GM21723 (cell line): ENCODE measurements at regions not wholly inside any gene's neighbourhood (a gene's known extent, or its start where the extent isn't known, plus 50 kb on each side); places are given as distances from the start of the nearest gene placed in this dataset.
A peak's percentile ranks its signal among the peaks of the same experiment; 100 is the strongest.
"Not testable (repeated sequence)": the region's sequence is repeated elsewhere in the genome, so short reads cannot be mapped to it uniquely, and the experiment has no call there.

Source experiments
- ATAC-seq: cut with Tn5 transposase; IDR thresholded peaks from one replicate; pipeline ENCODE4 v1.9.1; 2021; ENCODE audit warnings: mild to moderate bottlenecking, moderate library complexity; ENCODE audit not compliant: unreplicated experiment

DNA sequence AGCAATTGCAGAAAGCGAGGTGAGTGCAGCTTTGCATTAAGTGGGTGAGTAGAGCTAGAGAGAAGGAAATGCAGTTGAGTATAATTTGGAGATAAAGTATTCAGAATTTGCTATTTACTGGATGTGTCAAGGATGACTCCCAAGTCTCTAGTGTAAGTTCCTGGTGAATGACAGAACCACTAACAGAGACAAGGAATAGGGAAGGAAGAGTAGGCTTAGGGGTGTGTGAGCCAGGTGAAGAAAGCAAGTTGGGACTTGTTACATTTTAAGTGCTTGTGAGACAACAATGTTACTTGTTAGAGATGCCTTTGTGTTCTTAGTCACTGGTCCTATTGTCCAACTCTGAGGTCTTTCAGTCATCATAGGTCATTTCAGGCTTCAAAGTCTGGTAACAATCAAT lies 70.8 kb downstream of the TBC1D26 start:
- ATAC-seq: not testable (repeated sequence)

DNA sequence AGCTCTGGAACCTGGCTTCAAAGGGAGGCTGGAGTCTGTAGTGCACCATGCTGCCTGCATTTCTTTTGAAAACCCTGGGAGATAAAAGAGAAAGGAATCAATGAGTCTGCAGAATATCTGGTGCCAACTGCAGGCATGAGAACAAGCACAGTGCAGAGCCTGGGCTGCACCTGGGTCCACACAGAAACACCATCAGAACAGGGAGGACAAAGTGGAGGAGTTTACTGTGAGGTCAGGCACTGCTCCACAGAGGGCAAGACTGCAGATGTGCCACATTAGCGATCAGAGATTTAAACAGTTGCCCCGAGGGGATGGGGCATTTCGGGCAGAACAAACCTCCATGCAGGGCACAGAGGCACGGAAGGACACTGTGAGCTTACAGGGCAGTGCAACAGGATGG lies 74.7 kb downstream of the TBC1D26 start:
- ATAC-seq: not testable (repeated sequence)

DNA sequence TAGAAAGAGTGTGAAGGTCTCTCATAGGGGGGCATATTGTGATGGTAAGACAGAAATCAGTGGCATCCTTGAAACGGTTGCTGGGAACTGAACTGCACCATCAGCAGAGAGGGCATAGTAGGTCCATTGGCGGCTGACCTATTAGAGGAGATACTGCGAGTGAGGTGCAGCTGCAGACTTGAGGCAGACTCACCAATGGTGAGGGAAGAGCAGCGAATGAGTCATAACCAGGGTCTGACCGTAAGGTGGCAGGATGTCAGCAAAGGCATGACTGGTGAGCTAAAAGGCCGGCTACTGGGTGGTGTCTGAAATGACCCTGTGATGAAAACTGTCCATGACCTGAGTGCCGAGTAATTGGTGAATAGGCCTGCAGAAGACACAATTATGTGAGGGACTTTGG lies 81.3 kb downstream of the TBC1D26 start:
- not testable (repeated sequence) for ATAC-seq

GRCh38 chr17:15814003-15814402 lies 81.9 kb downstream of the TBC1D26 start:
- not testable (repeated sequence) for ATAC-seq

GRCh38 chr17:15817861-15818260 lies 85.8 kb downstream of the TBC1D26 start:
- not testable (repeated sequence) for ATAC-seq

DNA sequence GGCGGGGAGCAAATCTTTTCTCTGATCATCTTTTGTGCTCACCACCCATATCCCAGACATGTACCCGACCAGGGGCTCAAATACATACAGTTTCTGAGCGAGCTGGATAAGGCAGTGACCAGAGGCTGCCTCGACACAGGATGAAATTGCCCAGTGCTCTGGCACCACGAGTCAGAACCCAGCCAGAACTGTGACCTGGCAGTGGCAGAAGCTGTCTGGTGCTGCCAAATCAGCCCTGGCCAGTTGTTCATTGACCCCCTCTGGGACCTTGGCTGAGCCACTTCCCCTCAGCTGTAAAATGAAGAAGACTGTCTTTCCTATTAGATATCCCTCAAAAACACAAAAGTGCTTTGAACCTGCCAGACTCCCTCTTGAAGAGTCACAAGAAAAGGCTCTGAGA lies 90.2 kb downstream of the TBC1D26 start:
- not testable (repeated sequence) for ATAC-seq

DNA sequence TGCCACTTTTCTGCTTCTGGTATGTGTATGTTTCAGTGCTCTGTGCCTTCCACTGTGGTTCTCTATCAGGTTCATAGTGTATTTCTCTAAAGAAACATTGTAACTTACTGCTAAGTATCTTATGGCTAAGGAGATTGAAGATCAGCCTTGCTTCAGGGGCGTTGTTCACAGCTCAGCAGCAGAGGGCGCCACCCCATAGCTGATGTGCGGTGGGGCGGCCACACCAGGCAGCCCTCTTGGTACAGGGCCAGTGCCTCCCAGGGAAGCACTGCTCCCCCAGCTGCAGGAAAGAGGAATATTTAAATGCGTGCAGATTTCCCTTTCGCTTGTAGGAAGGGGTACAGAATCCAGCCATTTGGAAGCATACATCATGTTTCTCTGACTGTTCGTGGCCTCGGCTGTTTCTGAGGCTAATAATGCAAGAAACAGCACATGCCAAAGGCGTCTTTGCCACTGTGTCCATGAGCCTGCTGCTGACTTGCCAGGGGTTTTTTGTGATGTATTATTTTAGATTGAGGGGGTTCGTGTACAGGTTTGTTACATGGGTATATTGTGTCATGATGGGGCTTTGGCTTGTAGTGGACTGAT lies 96.7 kb downstream of the TBC1D26 start:
- ATAC-seq: not testable (repeated sequence)

GRCh38 chr17:15830221-15830620 lies 98.1 kb downstream of the TBC1D26 start:
- not testable (repeated sequence) for ATAC-seq

GRCh38 chr17:15831182-15831581 lies 99.1 kb downstream of the TBC1D26 start:
- peak; percentile 93 for ATAC-seq

- ATAC-seq: not testable (repeated sequence)
Observed at GRCh38 chr17:15832921-15833480, 100.9 kb downstream of the TBC1D26 start.

- not testable (repeated sequence) for ATAC-seq
Observed at GRCh38 chr17:15833890-15834289, 101.8 kb downstream of the TBC1D26 start.

- not testable (repeated sequence) for ATAC-seq
Observed at GRCh38 chr17:15835481-15835880, 103.4 kb downstream of the TBC1D26 start.

DNA sequence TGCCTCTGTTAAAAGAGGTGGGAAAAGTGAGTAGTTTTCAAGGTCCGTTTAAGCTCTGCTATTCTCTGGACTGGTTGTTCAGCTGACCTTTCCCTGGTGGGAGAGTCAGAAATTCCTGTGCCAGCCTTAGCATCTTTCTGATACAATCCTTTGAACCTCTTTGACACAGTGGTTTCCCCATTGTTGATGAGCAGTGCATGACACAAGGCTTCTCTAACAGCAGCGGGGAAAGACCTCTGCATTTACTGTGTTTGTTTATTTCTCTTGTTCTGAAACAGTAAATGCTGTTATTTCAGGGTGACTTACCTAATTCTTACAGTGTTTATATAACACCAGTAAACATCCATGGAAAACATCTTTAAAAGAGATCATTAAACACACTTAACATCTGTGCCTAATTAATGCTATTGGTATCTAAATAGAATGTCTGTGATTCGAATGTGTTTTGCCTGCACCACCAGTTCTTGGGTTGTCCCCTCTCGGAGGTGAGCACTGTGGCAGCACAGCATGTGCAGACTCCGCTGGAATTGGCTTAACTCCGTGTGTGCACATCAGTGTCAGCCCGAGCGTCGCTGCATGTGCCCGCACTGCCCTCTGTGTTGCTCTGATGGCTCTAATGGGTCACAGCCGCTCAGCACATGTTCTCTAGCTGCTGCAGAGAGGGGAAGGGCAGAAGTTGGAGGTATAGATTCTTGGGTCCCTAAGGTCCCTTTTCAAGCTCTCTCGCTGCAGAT lies 104.3 kb downstream of the TBC1D26 start:
- not testable (repeated sequence) for ATAC-seq

- ATAC-seq: not testable (repeated sequence)
Observed at GRCh38 chr17:15836991-15837390, 104.9 kb downstream of the TBC1D26 start.

DNA sequence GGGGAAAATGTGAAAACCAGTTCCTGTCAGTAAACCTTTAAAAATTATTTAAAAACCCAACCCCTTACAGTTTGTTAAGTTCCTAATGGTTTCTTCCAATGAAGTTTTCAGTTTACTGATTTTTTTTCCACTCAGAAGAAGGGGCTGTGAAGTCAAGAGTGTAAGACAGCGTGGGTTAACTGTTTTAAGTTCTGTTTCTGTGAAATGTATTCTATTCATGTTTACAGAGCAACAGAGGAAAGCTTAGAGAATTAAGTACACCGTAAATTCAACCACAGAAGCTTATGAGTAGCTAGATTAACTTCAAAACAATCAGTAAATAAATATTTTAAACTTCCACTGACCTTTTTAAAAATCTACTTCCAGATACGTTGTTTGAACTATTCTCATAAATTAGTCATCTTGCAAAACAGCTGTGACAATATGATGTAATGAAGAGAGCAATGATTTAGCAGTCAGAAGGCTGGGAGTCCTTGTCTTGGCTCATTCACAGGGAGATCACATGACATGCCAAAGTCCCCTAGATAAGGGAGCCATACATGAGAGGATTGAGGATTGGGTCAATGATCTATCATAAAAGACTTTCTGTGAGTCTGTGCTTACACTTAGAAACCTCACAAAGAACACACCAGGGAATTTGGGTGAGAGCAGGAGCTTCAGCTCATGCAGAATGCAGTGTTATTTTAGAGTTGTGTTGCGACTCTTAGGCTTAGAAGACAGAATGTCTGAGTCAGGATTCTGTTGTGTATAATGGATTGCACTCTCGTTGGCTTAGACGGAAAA lies 97.3 kb upstream of the ADORA2B start:
- not testable (repeated sequence) for ATAC-seq

- peak; percentile 56 for ATAC-seq
Observed at GRCh38 chr17:15849054-15849453, 95.9 kb upstream of the ADORA2B start.

- not testable (repeated sequence) for ATAC-seq
Observed at GRCh38 chr17:15850071-15850470, 94.9 kb upstream of the ADORA2B start.

GRCh38 chr17:15850687-15851086 lies 94.2 kb upstream of the ADORA2B start:
- ATAC-seq: not testable (repeated sequence)

DNA sequence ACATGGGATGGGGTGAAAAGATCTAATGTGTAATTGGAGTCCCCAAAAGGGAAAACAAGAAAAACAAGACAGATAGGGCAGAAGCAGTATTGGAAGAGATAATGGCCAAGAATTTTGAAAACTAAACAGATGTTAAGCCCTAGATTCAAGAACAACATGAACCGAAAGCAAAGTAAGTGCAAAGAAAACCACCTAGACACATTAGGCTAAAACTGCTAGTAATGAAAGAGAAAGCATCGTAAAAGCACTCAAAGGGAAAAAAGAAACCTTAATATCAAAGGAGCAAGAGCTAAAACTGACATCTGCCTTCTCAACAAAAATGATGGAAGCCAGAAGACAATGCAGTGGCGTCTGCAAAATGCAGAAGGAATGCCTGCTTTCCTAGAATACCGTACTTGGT lies 92.1 kb upstream of the ADORA2B start:
- ATAC-seq: peak; percentile 73

GRCh38 chr17:15856191-15856590 lies 88.7 kb upstream of the ADORA2B start:
- ATAC-seq: not testable (repeated sequence)

DNA sequence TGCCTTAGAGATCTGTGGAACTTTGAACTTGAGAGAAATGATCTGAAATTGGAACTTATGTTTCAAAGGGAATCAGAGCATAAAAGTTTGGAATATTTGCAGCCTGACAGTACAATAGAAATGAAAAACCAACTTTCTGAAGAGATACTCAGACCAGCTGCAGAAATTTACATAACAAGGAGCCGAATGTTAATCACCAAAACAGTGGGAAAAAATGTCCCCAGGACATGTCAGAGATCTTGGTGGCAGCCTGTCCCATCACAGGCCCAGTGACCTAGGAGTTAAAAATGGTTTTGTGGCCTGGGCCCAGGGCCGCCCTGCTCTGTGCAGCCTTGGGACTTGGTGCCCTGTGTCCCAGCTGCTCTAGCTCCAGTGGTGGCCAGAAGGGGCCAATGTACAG lies 88.2 kb upstream of the ADORA2B start:
- not testable (repeated sequence) for ATAC-seq
